Panc1 (cell line): ENCODE measurements at regions not wholly inside any gene's neighbourhood (a gene's known extent, or its start where the extent isn't known, plus 50 kb on each side); places are given as distances from the start of the nearest gene placed in this dataset.

ENCODE experiments used
- ATAC-seq: fragments of 200-7000 bp; cut with Tn5 transposase; 2 replicates; pipeline ENCODE4 v1.9.1; 2020; ENCODE audit warnings: mild to moderate bottlenecking, moderate library complexity
- BruUV-seq: library from RNA; stranded (reverse); fragments of 400-500 nt; replicated peaks from 2 replicates; lab custom pipeline; 2021; lab: Mats Ljungman, UMichigan
- CTCF ChIA-PET: fragments of 300-600 bp; sonication (Branson Sonifier 250); formaldehyde crosslinking; loops from one replicate; lab custom pipeline; 2022; ENCODE audit warnings: antibody characterized with exemption; lab: Charles Lee
- POLR2A ChIA-PET: fragments of 300-600 bp; sonication (Branson Sonifier 250); formaldehyde crosslinking; loops from one replicate; lab custom pipeline; 2022; ENCODE audit warnings: antibody characterized with exemption; lab: Charles Lee
- DNase-seq: peaks from one replicate; pipeline ENCODE4 v3.0.0-alpha.2; 2010; ENCODE audit warnings: low read depth, low spot score
- H3K27ac ChIP-seq: 2 replicates; pipeline ENCODE4 v1.5.1; 2011; ENCODE audit warnings: mild to moderate bottlenecking, low read length, inconsistent platforms
- H3K27me3 ChIP-seq: fragments of 200-500 bp; sonication (Bioruptor generic); 2 replicates; pipeline ENCODE4 v1.6.0; 2014; ENCODE audit warnings: low read length, inconsistent platforms; ENCODE audit not compliant: control insufficient read depth, insufficient read depth
- H3K36me3 ChIP-seq: fragments of 200-500 bp; sonication (Bioruptor generic); 2 replicates; pipeline ENCODE4 v1.5.1; 2014; ENCODE audit warnings: inconsistent platforms, mild to moderate bottlenecking, low read length, moderate library complexity; ENCODE audit not compliant: control insufficient read depth, insufficient read depth
- H3K4me1 ChIP-seq: 2 replicates; pipeline ENCODE4 v1.5.1; 2011; ENCODE audit warnings: inconsistent platforms, mild to moderate bottlenecking, low read length, moderate library complexity; ENCODE audit not compliant: control insufficient read depth, insufficient read depth
- H3K4me3 ChIP-seq, 2 experiments: 2 replicates each; pipeline ENCODE4 v1.5.1; 2011 to 2012; ENCODE audit warnings: low read depth in 2 of 2, low read length in 2 of 2, mild to moderate bottlenecking in 2 of 2, inconsistent platforms in 1 of 2, moderate library complexity in 1 of 2
- H3K9me3 ChIP-seq: fragments of 200-500 bp; sonication (Bioruptor generic); 2 replicates; pipeline ENCODE4 v1.5.1; 2014; ENCODE audit warnings: low read depth, mild to moderate bottlenecking, inconsistent platforms, low read length, moderate library complexity; ENCODE audit not compliant: control insufficient read depth, insufficient read depth
- POLR2AphosphoS5 ChIP-seq: IDR thresholded peaks from 2 replicates; pipeline ENCODE4 v1.6.1; 2012; ENCODE audit warnings: mild to moderate bottlenecking, low read depth, low read length, moderate library complexity
- SIN3A ChIP-seq: IDR thresholded peaks from 2 replicates; pipeline ENCODE4 v1.6.1; 2012; ENCODE audit warnings: low read depth, mild to moderate bottlenecking, low read length, moderate library complexity, borderline replicate concordance; ENCODE audit not compliant: insufficient read depth
- TCF7L2 ChIP-seq: IDR thresholded peaks from 2 replicates; pipeline ENCODE4 v1.6.1; 2011; ENCODE audit warnings: mild to moderate bottlenecking, low read depth, low read length, inconsistent platforms
- in situ Hi-C: cut with HindIII; loops from 2 replicates; pipeline ENCODE4 v1.10.0; 2016; ENCODE audit warnings: low sequenced_read_pairs, low pct_unique_long_range_greater_than_20kb
- intact Hi-C: fragments of 100-400 bp; cut with micrococcal nuclease; formaldehyde crosslinking; loops from one replicate; pipeline ENCODE4 v1.10.0; 2022; ENCODE audit not compliant: unreplicated experiment
- TF ChIP-seq, protein P1 (sequence below): fragments of 450-650 bp; IDR thresholded peaks from 2 replicates; pipeline ENCODE4 v1.5.1; 2017; ENCODE audit warnings: mild to moderate bottlenecking
- TF ChIP-seq, protein P2 (sequence below), 2 experiments: IDR thresholded peaks; 2 replicates each; pipeline ENCODE4 v1.6.1; 2011 to 2012; ENCODE audit warnings: low read depth in 2 of 2, control low read depth in 1 of 2, low read length in 1 of 2, mild to moderate bottlenecking in 1 of 2, moderate library complexity in 1 of 2; ENCODE audit not compliant: insufficient read depth in 1 of 2

DNA sequence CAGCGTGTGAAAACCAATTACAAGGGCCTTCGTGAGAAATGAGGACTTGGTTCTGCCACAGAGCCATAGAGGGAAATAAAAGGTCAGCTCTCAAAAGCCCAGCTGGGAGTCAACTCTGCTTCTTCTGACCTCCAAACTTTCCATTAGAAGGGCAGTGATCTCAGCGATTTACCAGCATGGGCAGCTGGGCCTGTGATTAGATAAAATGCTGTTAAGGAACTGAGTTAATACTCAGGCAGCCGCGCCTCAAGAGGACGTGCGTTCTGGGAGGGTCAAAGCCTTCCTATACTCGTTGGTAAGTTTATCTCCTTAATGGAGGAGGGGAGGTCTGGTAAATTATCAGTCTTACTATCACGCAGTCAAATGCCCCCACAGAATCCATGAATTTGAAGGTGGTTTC is 480.2 kb upstream of the ERCC4 start:
- Histone ChIP-seq H3K4me1 (no peaks in the 10 kb centered on the region), H3K36me3 (no peaks in the 10 kb centered on the region), H3K9me3 (no peaks in the 10 kb centered on the region), H3K27me3 (no peaks in the 10 kb centered on the region), H3K4me3 (no peak overlapping the region), H3K27ac (no peak overlapping the region)
- ATAC-seq, result no peak
- ChIA-PET CTCF (no interaction called here), POLR2A (no interaction called here)
- intact Hi-C loops (no loop called here), in situ Hi-C loops (no loop called here)
- no TSS peak for BruUV-seq
- DNase-seq, result no peak
- no peak for TF ChIP-seq POLR2AphosphoS5
- no peak for TF ChIP-seq SIN3A
- TF ChIP-seq, protein P1, sequence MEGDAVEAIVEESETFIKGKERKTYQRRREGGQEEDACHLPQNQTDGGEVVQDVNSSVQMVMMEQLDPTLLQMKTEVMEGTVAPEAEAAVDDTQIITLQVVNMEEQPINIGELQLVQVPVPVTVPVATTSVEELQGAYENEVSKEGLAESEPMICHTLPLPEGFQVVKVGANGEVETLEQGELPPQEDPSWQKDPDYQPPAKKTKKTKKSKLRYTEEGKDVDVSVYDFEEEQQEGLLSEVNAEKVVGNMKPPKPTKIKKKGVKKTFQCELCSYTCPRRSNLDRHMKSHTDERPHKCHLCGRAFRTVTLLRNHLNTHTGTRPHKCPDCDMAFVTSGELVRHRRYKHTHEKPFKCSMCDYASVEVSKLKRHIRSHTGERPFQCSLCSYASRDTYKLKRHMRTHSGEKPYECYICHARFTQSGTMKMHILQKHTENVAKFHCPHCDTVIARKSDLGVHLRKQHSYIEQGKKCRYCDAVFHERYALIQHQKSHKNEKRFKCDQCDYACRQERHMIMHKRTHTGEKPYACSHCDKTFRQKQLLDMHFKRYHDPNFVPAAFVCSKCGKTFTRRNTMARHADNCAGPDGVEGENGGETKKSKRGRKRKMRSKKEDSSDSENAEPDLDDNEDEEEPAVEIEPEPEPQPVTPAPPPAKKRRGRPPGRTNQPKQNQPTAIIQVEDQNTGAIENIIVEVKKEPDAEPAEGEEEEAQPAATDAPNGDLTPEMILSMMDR, result no peak
- no peak for TF ChIP-seq TCF7L2

DNA sequence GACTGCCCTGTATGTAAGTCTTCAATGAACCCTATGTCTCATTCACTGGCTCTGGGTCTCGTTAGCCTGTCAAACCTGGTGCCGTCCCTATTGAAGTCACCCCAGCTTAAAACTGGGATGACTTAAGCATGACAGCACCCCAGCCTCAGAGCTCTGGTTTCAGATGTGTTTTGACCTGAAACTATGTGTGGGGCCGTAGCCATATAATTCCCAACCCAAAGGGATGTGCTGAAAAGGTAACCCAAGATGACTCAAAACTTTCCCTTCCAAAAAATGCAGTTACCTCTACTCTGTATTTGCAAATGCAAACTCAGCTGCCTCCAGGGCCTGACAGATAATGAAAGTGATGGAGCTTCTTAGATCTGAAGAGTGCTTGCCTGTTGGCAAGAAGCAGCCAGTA is 478.3 kb upstream of the ERCC4 start:
- DNase-seq (no peak), ATAC-seq (no peak)
- TF ChIP-seq, protein P1, result no peak
- no peak for TF ChIP-seq POLR2AphosphoS5
- no peak for TF ChIP-seq TCF7L2
- TF ChIP-seq, protein P2, sequence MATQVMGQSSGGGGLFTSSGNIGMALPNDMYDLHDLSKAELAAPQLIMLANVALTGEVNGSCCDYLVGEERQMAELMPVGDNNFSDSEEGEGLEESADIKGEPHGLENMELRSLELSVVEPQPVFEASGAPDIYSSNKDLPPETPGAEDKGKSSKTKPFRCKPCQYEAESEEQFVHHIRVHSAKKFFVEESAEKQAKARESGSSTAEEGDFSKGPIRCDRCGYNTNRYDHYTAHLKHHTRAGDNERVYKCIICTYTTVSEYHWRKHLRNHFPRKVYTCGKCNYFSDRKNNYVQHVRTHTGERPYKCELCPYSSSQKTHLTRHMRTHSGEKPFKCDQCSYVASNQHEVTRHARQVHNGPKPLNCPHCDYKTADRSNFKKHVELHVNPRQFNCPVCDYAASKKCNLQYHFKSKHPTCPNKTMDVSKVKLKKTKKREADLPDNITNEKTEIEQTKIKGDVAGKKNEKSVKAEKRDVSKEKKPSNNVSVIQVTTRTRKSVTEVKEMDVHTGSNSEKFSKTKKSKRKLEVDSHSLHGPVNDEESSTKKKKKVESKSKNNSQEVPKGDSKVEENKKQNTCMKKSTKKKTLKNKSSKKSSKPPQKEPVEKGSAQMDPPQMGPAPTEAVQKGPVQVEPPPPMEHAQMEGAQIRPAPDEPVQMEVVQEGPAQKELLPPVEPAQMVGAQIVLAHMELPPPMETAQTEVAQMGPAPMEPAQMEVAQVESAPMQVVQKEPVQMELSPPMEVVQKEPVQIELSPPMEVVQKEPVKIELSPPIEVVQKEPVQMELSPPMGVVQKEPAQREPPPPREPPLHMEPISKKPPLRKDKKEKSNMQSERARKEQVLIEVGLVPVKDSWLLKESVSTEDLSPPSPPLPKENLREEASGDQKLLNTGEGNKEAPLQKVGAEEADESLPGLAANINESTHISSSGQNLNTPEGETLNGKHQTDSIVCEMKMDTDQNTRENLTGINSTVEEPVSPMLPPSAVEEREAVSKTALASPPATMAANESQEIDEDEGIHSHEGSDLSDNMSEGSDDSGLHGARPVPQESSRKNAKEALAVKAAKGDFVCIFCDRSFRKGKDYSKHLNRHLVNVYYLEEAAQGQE (IDR thresholded peaks at IDR 0.05; ENCODE audit: insufficient read depth in 1 of 2, low read depth in 2 of 2, low read length in 1 of 2), result no peak
- no peak for TF ChIP-seq SIN3A
- in situ Hi-C loops, result no loop called here
- Histone ChIP-seq H3K27me3 (no peaks in the 10 kb centered on the region), H3K27ac (no peak overlapping the region), H3K9me3 (no peaks in the 10 kb centered on the region), H3K4me1 (no peaks in the 10 kb centered on the region), H3K4me3 (no peak overlapping the region), H3K36me3 (no peaks in the 10 kb centered on the region)
- BruUV-seq, result no TSS peak
- ChIA-PET CTCF (no interaction called here), POLR2A (no interaction called here)
- intact Hi-C loops, result no loop called here
